Breast epithelium (tissue), 4 donors: ENCODE measurements at regions not wholly inside any gene's neighbourhood (a gene's known extent, or its start where the extent isn't known, plus 50 kb on each side); places are given as distances from the start of the nearest gene placed in this dataset.

ENCODE experiments used
- DNase-seq, 2 donors: peaks; one replicate each; pipeline ENCODE4 v3.0.0-alpha.2; 2019; ENCODE audit warnings: low spot score in 2 of 2
- H3K27ac ChIP-seq, 2 donors: fragments of 200-600 bp; sonication (generic) in 1 of 2; one replicate each; pipeline ENCODE4 v1.5.1; 2016 to 2019; ENCODE audit warnings: mild to moderate bottlenecking in 1 of 2
- H3K27me3 ChIP-seq, 2 donors: fragments of 200-600 bp; sonication (generic) in 1 of 2; one replicate each; pipeline versions ENCODE4 v1.5.1 to v1.6.0; 2017 to 2019; ENCODE audit warnings: control low read depth in 1 of 2, mild to moderate bottlenecking in 1 of 2
- H3K36me3 ChIP-seq: fragments of 200-600 bp; one replicate; pipeline ENCODE4 v1.5.1; 2019
- H3K4me1 ChIP-seq, 2 donors: fragments of 200-600 bp; sonication (generic); one replicate each; pipeline ENCODE4 v1.5.1; 2016 to 2019; ENCODE audit warnings: control low read depth in 1 of 2
- H3K4me3 ChIP-seq, 3 donors: fragments of 200-600 bp; sonication (generic); 1 replicate in 2 of 3; 2 replicates in 1 of 3; pipeline ENCODE4 v1.5.1; 2016 to 2019; ENCODE audit warnings: mild to moderate bottlenecking in 3 of 3, moderate library complexity in 2 of 3
- H3K9me3 ChIP-seq, 2 donors: fragments of 200-600 bp; sonication (generic) in 1 of 2; one replicate each; pipeline ENCODE4 v1.5.1; 2016 to 2019; ENCODE audit warnings: control low read depth in 1 of 2
- POLR2A ChIP-seq: fragments of 450-650 bp; IDR thresholded peaks from one replicate; pipeline ENCODE4 v1.6.1; 2016; ENCODE audit warnings: antibody characterized with exemption, mild to moderate bottlenecking, moderate library complexity
- POLR2AphosphoS5 ChIP-seq, 3 donors: sonication (generic); formaldehyde crosslinking; IDR thresholded peaks; one replicate each; pipeline ENCODE4 v1.6.1; 2017; ENCODE audit warnings: antibody characterized with exemption in 3 of 3
- intact Hi-C: fragments of 100-400 bp; cut with DNase I; formaldehyde crosslinking; loops from one replicate; pipeline ENCODE4 v1.15.1; 2023; ENCODE audit warnings: low total_unique reads
- TF ChIP-seq, protein P1 (sequence below), 3 donors: fragments of 450-650 bp; IDR thresholded peaks; one replicate each; pipeline ENCODE4 v1.5.1; 2016 to 2017; ENCODE audit warnings: antibody characterized with exemption in 3 of 3, mild to moderate bottlenecking in 3 of 3, moderate library complexity in 3 of 3

DNA sequence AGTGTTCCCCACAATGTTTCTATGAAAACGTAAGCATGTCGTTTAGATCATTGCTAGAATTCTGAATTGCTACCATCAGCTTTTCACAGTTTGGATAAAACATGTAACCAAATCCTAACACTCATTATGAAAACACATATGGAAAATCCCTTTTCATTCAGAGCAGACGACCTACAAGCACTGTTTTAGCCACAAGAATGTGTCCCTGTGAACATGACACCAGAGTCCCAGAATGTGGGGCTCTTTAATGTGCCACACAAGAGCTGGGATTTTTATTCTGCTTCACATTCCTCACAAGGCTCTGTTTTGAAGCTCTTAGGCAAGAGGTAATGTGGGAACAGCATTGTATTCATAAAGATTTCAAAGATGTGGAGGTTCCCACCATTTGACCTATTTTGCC lies 141.1 kb upstream of the CITED2 start:
- intact Hi-C loops: no loop called here
- no peak for TF ChIP-seq POLR2A
- no peak for TF ChIP-seq POLR2AphosphoS5 (IDR thresholded peaks at IDR 0.05)
- TF ChIP-seq, protein P1, sequence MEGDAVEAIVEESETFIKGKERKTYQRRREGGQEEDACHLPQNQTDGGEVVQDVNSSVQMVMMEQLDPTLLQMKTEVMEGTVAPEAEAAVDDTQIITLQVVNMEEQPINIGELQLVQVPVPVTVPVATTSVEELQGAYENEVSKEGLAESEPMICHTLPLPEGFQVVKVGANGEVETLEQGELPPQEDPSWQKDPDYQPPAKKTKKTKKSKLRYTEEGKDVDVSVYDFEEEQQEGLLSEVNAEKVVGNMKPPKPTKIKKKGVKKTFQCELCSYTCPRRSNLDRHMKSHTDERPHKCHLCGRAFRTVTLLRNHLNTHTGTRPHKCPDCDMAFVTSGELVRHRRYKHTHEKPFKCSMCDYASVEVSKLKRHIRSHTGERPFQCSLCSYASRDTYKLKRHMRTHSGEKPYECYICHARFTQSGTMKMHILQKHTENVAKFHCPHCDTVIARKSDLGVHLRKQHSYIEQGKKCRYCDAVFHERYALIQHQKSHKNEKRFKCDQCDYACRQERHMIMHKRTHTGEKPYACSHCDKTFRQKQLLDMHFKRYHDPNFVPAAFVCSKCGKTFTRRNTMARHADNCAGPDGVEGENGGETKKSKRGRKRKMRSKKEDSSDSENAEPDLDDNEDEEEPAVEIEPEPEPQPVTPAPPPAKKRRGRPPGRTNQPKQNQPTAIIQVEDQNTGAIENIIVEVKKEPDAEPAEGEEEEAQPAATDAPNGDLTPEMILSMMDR (IDR thresholded peaks at IDR 0.05): no peak
- no peak for DNase-seq

DNA sequence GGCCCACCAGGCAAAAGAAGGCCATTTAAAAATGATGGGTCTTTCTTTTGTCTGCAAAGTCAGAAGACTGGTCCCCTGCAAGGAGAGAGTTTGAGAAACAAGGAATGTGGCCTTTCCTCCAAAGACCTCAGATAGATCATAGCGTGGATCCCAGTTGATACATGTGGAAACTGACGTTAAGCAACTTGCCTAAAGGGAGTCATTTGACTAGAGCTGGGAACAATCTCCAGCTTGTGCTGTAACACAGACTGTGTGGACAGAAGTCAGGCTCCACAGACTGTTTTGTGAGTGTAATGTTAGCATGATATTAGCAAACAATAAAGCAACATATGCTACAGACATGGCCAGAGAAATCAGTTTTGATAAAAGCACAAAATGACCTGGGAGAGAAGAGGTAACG lies 140.4 kb upstream of the CITED2 start:
- DNase-seq: no peak
- Histone ChIP-seq H3K4me3 (no peak overlapping the region), H3K27me3 (no peaks in the 10 kb centered on the region), H3K27ac (no peak overlapping the region), H3K4me1 (no peaks in the 10 kb centered on the region), H3K9me3 (no peaks in the 10 kb centered on the region), H3K36me3 (no peaks in the 10 kb centered on the region)
- TF ChIP-seq, protein P1 (IDR thresholded peaks at IDR 0.05): no peak
- no peak for TF ChIP-seq POLR2A
- intact Hi-C loops: no loop called here

More for the DNA sequence above, 141.1 kb upstream of the CITED2 start:
- Histone ChIP-seq H3K36me3 (no peaks in the 10 kb centered on the region), H3K9me3 (no peaks in the 10 kb centered on the region), H3K27ac (no peak overlapping the region), H3K4me3 (no peak overlapping the region), H3K27me3 (no peaks in the 10 kb centered on the region), H3K4me1 (no peaks in the 10 kb centered on the region)

DNA sequence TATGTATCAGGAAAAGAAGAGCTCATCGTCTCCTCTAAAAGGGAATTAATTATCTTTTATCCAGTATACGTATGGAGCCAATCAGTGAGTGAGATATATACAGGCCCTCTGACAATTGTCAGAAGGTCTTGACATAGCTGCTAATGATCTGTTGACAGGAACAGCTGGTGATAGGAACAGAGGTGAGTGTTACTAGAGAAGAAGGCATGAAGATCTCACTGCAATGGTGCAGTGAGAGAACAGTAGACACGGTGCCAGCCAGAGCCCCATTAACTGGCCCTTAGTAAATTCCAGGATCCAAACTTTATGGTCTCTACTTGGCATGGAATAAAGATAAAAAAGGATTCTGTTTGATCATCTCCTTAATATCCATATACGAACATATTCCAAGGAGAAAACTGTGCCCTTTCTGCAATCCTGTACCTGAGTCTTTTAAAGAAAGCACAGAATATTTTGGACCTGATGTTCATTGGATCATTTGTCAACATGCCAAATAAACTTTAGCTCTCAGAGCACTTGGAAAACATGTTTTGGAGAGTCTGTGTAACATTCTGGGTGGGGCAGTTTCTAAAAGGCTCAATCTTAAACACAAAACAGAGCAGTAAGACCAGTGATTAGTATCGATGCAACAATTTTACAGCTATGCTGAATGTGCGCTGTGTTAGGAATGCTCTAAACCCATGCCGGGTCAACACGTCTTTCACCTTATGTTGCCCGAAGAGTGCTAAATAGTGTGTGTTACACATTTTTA lies 135.8 kb upstream of the CITED2 start:
- no peaks in the 10 kb centered on the region for H3K36me3 ChIP-seq
- TF ChIP-seq, protein P1 (IDR thresholded peaks at IDR 0.05): no peak
- no peak for TF ChIP-seq POLR2A
- H3K4me1 ChIP-seq: no peaks in the 10 kb centered on the region
- DNase-seq: no peak
- H3K27me3 ChIP-seq: no peaks in the 10 kb centered on the region
- no peaks in the 10 kb centered on the region for H3K9me3 ChIP-seq
- no peak overlapping the region for H3K4me3 ChIP-seq
- no peak overlapping the region for H3K27ac ChIP-seq
- intact Hi-C loops: no loop called here

DNA sequence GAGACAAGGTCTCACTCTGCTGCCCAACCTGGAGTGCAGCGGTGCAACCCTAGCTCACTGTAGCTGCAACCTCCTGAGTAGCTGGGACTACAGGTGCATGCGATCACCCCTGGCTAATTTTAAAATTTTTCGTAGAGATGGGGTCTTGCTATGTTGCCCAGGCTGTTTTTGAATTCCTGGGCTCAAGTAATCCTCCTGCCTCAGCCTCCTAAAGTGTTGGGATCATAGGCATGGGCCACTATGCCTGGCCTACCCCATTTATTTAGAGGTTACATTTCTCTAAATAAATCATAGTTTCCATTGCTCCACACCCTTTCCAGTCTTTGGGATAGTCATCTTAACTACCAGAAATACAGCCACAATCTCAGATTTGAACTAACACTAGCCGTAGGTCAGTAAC lies 134.7 kb upstream of the CITED2 start:
- Histone ChIP-seq H3K4me1 (no peaks in the 10 kb centered on the region), H3K27me3 (no peaks in the 10 kb centered on the region), H3K4me3 (no peak overlapping the region), H3K27ac (no peak overlapping the region), H3K9me3 (no peaks in the 10 kb centered on the region), H3K36me3 (no peaks in the 10 kb centered on the region)
- intact Hi-C loops: no loop called here
- DNase-seq: no peak
- TF ChIP-seq POLR2AphosphoS5 (IDR thresholded peaks at IDR 0.05) (no peak), POLR2A (no peak)
- TF ChIP-seq, protein P1 (IDR thresholded peaks at IDR 0.05): no peak

DNA sequence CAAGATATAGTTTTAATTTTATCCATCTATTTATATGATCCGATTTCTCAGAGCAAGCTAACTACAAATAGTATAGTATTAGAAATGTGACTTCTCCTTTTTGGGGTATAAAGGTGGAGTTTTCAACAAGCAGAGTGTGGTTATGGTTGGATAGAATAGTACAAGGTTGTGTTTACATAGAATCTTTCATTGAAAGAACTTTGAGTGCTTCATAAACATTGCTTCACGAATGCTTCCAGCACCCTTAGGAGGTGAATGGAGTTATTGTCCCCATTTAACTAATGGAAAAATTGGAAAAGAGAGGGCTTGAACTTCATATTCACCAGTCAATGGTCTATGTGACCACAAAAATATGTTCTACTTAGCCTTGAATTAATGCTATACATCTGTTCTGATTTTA lies 134.1 kb upstream of the CITED2 start:
- no peak overlapping the region for H3K27ac ChIP-seq
- DNase-seq: no peak
- intact Hi-C loops: no loop called here
- no peaks in the 10 kb centered on the region for H3K27me3 ChIP-seq
- H3K4me3 ChIP-seq: no peak overlapping the region
- no peaks in the 10 kb centered on the region for H3K36me3 ChIP-seq
- TF ChIP-seq, protein P1 (IDR thresholded peaks at IDR 0.05): no peak
- TF ChIP-seq POLR2AphosphoS5 (IDR thresholded peaks at IDR 0.05): no peak
- TF ChIP-seq POLR2A: no peak
- no peaks in the 10 kb centered on the region for H3K4me1 ChIP-seq
- no peaks in the 10 kb centered on the region for H3K9me3 ChIP-seq
